Stomach (tissue), 8 donors: ENCODE measurements at regions not wholly inside any gene's neighbourhood (a gene's known extent, or its start where the extent isn't known, plus 50 kb on each side); places are given as distances from the start of the nearest gene placed in this dataset.

Experiments used
- DNase-seq, 2 donors: peaks; one replicate each; pipeline versions ENCODE4 v3.0.0 to v3.0.0-alpha.2; 2013 to 2019
- H3K27ac ChIP-seq, 5 donors: fragments of 200-600 bp in 4 of 5; sonication (generic) in 4 of 5; one replicate each; pipeline ENCODE4 v1.5.1; 2013 to 2019; ENCODE audit warnings: mild to moderate bottlenecking in 1 of 5, moderate library complexity in 1 of 5
- H3K27me3 ChIP-seq, 3 donors: fragments of 200-600 bp; sonication (generic); one replicate each; pipeline ENCODE4 v1.5.1; 2017 to 2019; ENCODE audit warnings: mixed run types in 1 of 3
- H3K36me3 ChIP-seq, 4 donors: fragments of 200-600 bp; sonication (generic); 1 replicate in 3 of 4; 2 replicates in 1 of 4; pipeline ENCODE4 v1.5.1; 2016 to 2019
- H3K4me1 ChIP-seq, 4 donors: fragments of 200-600 bp; sonication (generic); one replicate each; pipeline ENCODE4 v1.5.1; 2016 to 2019
- H3K4me3 ChIP-seq, 4 donors: fragments of 200-600 bp; sonication (generic) in 3 of 4; one replicate each; pipeline ENCODE4 v1.5.1; 2016 to 2019; ENCODE audit warnings: mild to moderate bottlenecking in 1 of 4
- H3K9me3 ChIP-seq, 4 donors: fragments of 200-600 bp; sonication (generic); one replicate each; pipeline ENCODE4 v1.5.1; 2016 to 2019
- EP300 ChIP-seq: sonication (generic); formaldehyde crosslinking; IDR thresholded peaks from one replicate; pipeline ENCODE4 v1.6.1; 2017; ENCODE audit warnings: antibody characterized with exemption
- POLR2A ChIP-seq, 4 donors: fragments of 450-650 bp; IDR thresholded peaks; one replicate each; pipeline ENCODE4 v1.6.1; 2016; ENCODE audit warnings: antibody characterized with exemption in 4 of 4, control low read depth in 2 of 4, mild to moderate bottlenecking in 1 of 4, moderate library complexity in 1 of 4
- POLR2AphosphoS5 ChIP-seq, 3 donors: sonication (generic); formaldehyde crosslinking; IDR thresholded peaks; one replicate each; pipeline ENCODE4 v1.6.1; 2016; ENCODE audit warnings: antibody characterized with exemption in 3 of 3
- WGBS, 5 donors: extraction: QIAGEN DNeasy Blood & Tissue Kit in 3 of 5; methylation state at CpG; one replicate each; pipeline versions ENCODE4 v1.1.5 to v1.1.7; 2013 to 2018; 5-methylcytosine and 5-hydroxymethylcytosine counted together
- intact Hi-C: fragments of 100-400 bp; cut with DNase I; formaldehyde crosslinking; loops from one replicate; pipeline ENCODE4 v1.15.1; 2023; ENCODE audit warnings: low total_unique reads
- TF ChIP-seq, protein P1 (sequence below), 7 experiments: fragments of 450-650 bp in 4 of 7; fragments of 200-600 bp in 3 of 7; sonication (generic) in 3 of 7; IDR thresholded peaks; one replicate each; pipeline ENCODE4 v1.5.1; 2016 to 2019; ENCODE audit warnings: antibody characterized with exemption in 7 of 7, control low read depth in 2 of 7, mild to moderate bottlenecking in 1 of 7
- donor health status: healthy with polysubstance abuse.
- donor health status: Bipolar disorder and iron deficiency.
- donor health status: healthy.

GRCh38 chr5:2387250-2387633, 364.2 kb downstream of the IRX2 start:
- 67 to 90% (median 76%) methylated on average over 11 of the region's 11 CpGs for WGBS, 5 donors
- TF ChIP-seq, protein P1, sequence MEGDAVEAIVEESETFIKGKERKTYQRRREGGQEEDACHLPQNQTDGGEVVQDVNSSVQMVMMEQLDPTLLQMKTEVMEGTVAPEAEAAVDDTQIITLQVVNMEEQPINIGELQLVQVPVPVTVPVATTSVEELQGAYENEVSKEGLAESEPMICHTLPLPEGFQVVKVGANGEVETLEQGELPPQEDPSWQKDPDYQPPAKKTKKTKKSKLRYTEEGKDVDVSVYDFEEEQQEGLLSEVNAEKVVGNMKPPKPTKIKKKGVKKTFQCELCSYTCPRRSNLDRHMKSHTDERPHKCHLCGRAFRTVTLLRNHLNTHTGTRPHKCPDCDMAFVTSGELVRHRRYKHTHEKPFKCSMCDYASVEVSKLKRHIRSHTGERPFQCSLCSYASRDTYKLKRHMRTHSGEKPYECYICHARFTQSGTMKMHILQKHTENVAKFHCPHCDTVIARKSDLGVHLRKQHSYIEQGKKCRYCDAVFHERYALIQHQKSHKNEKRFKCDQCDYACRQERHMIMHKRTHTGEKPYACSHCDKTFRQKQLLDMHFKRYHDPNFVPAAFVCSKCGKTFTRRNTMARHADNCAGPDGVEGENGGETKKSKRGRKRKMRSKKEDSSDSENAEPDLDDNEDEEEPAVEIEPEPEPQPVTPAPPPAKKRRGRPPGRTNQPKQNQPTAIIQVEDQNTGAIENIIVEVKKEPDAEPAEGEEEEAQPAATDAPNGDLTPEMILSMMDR (IDR thresholded peaks at IDR 0.05): no peak
- TF ChIP-seq POLR2AphosphoS5 (IDR thresholded peaks at IDR 0.05): no peak
- no peak for TF ChIP-seq EP300
- no peak for TF ChIP-seq POLR2A (IDR thresholded peaks at IDR 0.05)
- peaks cover 0 to 7% (median 4%) of the 10 kb centered on the region in 3 donors for H3K27me3 ChIP-seq
- H3K4me3 ChIP-seq: no peak overlapping the region
- intact Hi-C loops: no loop called here
- H3K4me1 ChIP-seq: peaks cover 0 to 8% (median 0%) of the 10 kb centered on the region in 4 donors
- H3K9me3 ChIP-seq: no peaks in the 10 kb centered on the region
- no peak for DNase-seq
- no peak overlapping the region for H3K27ac ChIP-seq
- H3K36me3 ChIP-seq: no peaks in the 10 kb centered on the region

DNA sequence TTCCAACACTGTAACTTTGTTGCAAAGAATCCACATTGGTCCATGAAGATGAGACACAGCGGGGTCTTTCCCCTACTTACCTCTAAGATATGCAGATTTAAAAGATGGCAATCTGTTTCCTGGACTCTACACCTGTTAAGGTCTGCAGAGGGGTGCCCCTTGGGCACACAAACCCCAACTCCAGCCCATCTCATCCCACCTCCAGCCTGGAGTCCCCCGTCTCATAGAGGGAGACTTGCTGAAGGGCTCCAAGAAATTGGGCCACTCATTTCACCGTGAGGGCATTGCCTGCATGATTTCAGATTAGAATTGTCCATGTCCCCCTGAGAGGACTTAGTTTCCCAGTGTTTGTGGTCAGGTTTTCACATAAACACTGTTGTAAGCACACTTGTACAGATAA, 365.7 kb downstream of the IRX2 start:
- intact Hi-C loops: no loop called here
- WGBS, 5 donors: 56 to 62% (median 59%) methylated on average over 3 of the region's 3 CpGs
- Histone ChIP-seq H3K36me3 (no peaks in the 10 kb centered on the region), H3K4me1 (peaks cover 0 to 8% (median 0%) of the 10 kb centered on the region in 4 donors), H3K4me3 (no peak overlapping the region), H3K27me3 (peaks cover 0 to 7% (median 4%) of the 10 kb centered on the region in 3 donors), H3K27ac (no peak overlapping the region), H3K9me3 (no peaks in the 10 kb centered on the region)
- TF ChIP-seq, protein P1 (IDR thresholded peaks at IDR 0.05): no peak
- TF ChIP-seq POLR2A (IDR thresholded peaks at IDR 0.05): no peak
- no peak for TF ChIP-seq POLR2AphosphoS5 (IDR thresholded peaks at IDR 0.05)
- no peak for TF ChIP-seq EP300
- no peak for DNase-seq

DNA sequence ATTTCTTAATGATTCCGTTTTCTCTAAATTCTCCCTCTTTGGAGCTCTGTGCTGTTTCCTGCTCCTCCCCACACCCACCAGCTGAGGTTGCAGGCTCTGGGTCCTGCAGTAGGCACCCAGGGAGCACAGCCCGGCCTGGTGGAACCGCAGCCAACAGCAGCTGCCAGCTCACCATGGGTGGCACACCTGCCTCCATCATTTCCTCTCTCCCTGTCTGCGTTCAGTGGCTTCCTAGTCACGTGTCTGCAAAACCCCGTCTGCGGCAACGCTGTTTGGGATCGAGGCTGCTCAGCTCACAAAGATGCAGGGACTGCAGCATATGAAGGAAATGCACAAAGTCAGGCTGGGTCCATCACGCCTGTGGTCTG, 367.8 kb downstream of the IRX2 start:
- Histone ChIP-seq H3K27ac (no peak overlapping the region), H3K9me3 (no peaks in the 10 kb centered on the region), H3K4me1 (peaks cover 0 to 8% (median 0%) of the 10 kb centered on the region in 4 donors), H3K36me3 (no peaks in the 10 kb centered on the region), H3K27me3 (peaks cover 0 to 7% (median 4%) of the 10 kb centered on the region in 3 donors), H3K4me3 (no peak overlapping the region)
- no peak for DNase-seq
- TF ChIP-seq EP300 (no peak), POLR2AphosphoS5 (IDR thresholded peaks at IDR 0.05) (no peak), POLR2A (IDR thresholded peaks at IDR 0.05) (no peak)
- TF ChIP-seq, protein P1 (IDR thresholded peaks at IDR 0.05): no peak
- 71 to 88% (median 77%) methylated on average over 6 to 10 of the region's 10 CpGs for WGBS, 5 donors
- intact Hi-C loops: no loop called here

- peaks cover 0 to 4% (median 4%) of the 10 kb centered on the region in 3 donors for H3K27me3 ChIP-seq
- H3K36me3 ChIP-seq: no peaks in the 10 kb centered on the region
- 73 to 75% (median 75%) methylated on average over 16 to 20 of the region's 20 CpGs for WGBS, 5 donors
- intact Hi-C loops: no loop called here
- H3K27ac ChIP-seq: no peak overlapping the region
- no peak overlapping the region for H3K4me3 ChIP-seq
- H3K9me3 ChIP-seq: no peaks in the 10 kb centered on the region
- H3K4me1 ChIP-seq: peaks cover 0 to 4% (median 0%) of the 10 kb centered on the region in 4 donors
- no peak for DNase-seq
- TF ChIP-seq, protein P1 (IDR thresholded peaks at IDR 0.05): no peak
- no peak for TF ChIP-seq POLR2A (IDR thresholded peaks at IDR 0.05)
- no peak for TF ChIP-seq POLR2AphosphoS5 (IDR thresholded peaks at IDR 0.05)
- TF ChIP-seq EP300: no peak
These were observed 368.4 kb downstream of the IRX2 start for GRCh38 chr5:2382776-2383697.
